Erythroblast (primary cell): ENCODE measurements at regions not wholly inside any gene's neighbourhood (a gene's known extent, or its start where the extent isn't known, plus 50 kb on each side); places are given as distances from the start of the nearest gene placed in this dataset.

Experiments
- GATA1 ChIP-seq: IDR thresholded peaks from 2 replicates; pipeline ENCODE4 v1.6.1; 2011; ENCODE audit warnings: low read depth, mild to moderate bottlenecking, control low read depth, low read length, moderate library complexity
- POLR2A ChIP-seq: IDR thresholded peaks from 2 replicates; pipeline ENCODE4 v1.6.1; 2011; ENCODE audit warnings: mild to moderate bottlenecking, low read length

DNA sequence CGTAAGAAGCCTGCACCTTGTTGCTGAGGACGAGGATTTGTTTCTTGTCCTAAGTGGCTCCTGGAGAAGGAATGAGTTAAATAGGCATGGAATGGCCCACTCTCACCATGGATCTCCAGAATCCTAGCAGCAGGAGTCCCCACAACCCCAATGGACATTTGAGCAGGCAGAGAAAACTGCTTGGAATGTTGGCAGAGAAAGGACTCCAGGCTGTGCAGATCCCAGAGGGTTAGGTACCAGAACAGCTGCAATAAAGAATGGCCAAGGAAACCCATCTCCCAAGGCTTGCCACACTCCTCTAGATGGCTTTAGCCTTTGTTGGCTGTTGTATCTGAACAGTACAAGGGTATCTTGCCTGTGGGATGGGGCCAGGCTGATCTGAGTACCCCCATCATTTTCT lies 1415.7 kb upstream of the ADGRB3 start:
- TF ChIP-seq POLR2A: no peak
- TF ChIP-seq GATA1: no peak
